ENCODE measurements at regions not wholly inside any gene's neighbourhood (a gene's known extent, or its start where the extent isn't known, plus 50 kb on each side); places are given as distances from the start of the nearest gene placed in this dataset.

DNA sequence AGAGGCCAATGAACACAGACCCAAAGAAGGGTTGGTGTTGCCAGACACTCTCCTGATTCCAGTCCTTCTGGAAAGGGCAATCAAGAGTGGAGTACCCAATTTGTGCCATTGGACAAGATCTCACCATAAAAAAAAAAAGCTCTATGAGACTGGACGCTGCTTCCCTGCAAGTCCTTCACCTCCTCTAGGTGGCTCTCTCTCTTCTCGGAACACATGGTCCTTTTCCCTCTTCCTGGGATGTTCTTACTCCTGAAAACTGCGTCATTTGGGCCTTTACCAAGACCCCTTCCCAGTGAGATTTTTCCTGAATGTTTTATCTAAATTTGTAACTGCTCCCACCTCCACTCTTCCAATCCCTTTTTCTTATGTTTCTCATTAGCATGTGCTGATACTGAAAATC is 280.8 kb downstream of the FOXA2 start:
- TF ChIP-seq CTCF (IDR thresholded peaks at IDR 0.05; ENCODE audit: control extremely low read depth, extremely low read depth, low read depth, missing control alignments): no peak
- DNase-seq (ENCODE audit: extremely low spot score): no peak
- CTCF ChIA-PET: no interaction called here
- POLR2A ChIA-PET: no interaction called here

- DNase-seq (ENCODE audit: extremely low spot score): no peak
- ChIA-PET POLR2A (no interaction called here), CTCF (interaction anchor here (0.9 kb wide), 1 partner anchor 11 kb away, joined by 3 read pairs; no protein-coding TSS in a partner anchor)
- no peak for TF ChIP-seq CTCF (IDR thresholded peaks at IDR 0.05; ENCODE audit: control extremely low read depth, extremely low read depth, low read depth, missing control alignments)
Measured at GRCh38 chr20:22302039-22302438, 282.3 kb downstream of the FOXA2 start.

GRCh38 chr20:22293886-22294285 is 290.5 kb downstream of the FOXA2 start:
- DNase-seq (ENCODE audit: extremely low spot score): no peak
- ChIA-PET CTCF (interaction anchor here (1.1 kb wide), 1 partner anchor 14 kb away, joined by 3 read pairs; no protein-coding TSS in a partner anchor), POLR2A (no interaction called here)
- TF ChIP-seq CTCF (IDR thresholded peaks at IDR 0.05; ENCODE audit: control extremely low read depth, extremely low read depth, low read depth, missing control alignments): no peak

DNA sequence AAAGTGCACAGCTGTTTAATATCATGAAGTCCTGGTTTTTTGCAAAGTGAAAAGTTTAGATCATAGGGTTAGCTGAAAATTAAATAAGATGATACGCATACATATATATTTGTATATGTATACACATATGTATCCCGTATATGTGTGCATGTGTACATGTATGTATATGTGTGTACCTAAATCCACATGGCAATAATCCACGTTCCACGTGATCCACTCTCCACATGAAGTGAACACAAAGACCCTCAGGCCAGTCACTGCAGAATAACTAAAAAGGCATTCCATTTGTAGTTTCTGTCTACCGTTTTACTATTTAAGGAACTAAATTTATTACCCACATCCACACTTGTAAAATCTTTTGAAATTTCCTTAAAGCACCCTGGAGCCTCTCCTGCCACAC is 294.9 kb downstream of the FOXA2 start:
- ChIA-PET POLR2A (no interaction called here), CTCF (no interaction called here)
- TF ChIP-seq CTCF (IDR thresholded peaks at IDR 0.05; ENCODE audit: control extremely low read depth, extremely low read depth, low read depth, missing control alignments): no peak
- no peak for DNase-seq (ENCODE audit: extremely low spot score)

DNA sequence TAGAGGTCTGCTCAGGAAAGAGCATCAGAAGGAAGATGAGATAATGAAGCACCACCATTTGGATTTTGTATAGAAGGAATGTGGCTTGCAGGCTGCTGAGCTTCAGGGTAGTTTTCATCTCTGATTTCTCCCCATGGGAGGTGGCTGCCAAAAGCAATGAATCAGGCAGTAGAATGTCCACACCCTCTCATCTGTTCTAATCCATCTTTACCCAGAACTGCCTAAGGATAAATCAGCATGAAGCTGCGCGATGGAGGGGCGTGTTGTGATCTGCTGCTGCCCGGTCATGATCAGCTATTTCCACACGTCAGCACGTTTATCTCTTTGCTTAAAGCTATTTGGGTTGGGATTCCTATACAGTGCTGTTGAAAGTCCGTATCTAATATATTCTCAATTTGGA is 295.4 kb downstream of the FOXA2 start:
- CTCF ChIA-PET: no interaction called here
- DNase-seq (ENCODE audit: extremely low spot score): no peak
- POLR2A ChIA-PET: no interaction called here
- no peak for TF ChIP-seq CTCF (IDR thresholded peaks at IDR 0.05; ENCODE audit: control extremely low read depth, extremely low read depth, low read depth, missing control alignments)

DNA sequence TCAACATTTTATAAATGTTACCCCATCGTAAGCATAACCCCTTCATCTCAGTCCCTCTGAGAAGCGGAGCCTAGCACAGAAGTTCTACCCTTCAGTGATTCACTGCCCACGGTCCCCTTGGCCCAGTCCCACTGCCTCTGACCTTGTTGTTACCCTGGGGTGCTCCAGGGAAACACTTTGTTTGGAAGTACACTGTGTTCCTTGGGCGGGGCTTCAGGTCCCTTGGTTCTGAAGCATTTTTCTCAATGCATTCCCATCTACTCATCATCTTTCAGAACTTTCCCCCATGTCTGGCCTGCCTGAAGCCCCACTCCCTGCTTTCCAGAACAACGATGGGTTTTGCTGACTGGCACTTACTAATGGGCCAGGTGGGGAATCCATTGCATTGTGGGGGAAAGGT is 296.2 kb downstream of the FOXA2 start:
- ChIA-PET POLR2A (no interaction called here), CTCF (no interaction called here)
- TF ChIP-seq CTCF (IDR thresholded peaks at IDR 0.05; ENCODE audit: control extremely low read depth, extremely low read depth, low read depth, missing control alignments): no peak
- DNase-seq (ENCODE audit: extremely low spot score): no peak

- no peak for DNase-seq (ENCODE audit: extremely low spot score)
- ChIA-PET POLR2A (no interaction called here), CTCF (no interaction called here)
Measured at GRCh38 chr20:22285555-22285954, 298.8 kb downstream of the FOXA2 start.

More at GRCh38 chr20:22285555-22285954, 298.8 kb downstream of the FOXA2 start:
- TF ChIP-seq CTCF (IDR thresholded peaks at IDR 0.05; ENCODE audit: control extremely low read depth, extremely low read depth, low read depth, missing control alignments): no peak

All from GM10248 (cell line).